Lung (tissue), 11 donors: ENCODE measurements at regions not wholly inside any gene's neighbourhood (a gene's known extent, or its start where the extent isn't known, plus 50 kb on each side); places are given as distances from the start of the nearest gene placed in this dataset.

ENCODE experiments used
- ATAC-seq: fragments of 200-7000 bp; cut with Tn5 transposase; one replicate; pipeline ENCODE4 v1.9.1; 2020; ENCODE audit warnings: moderate number of reproducible peaks; ENCODE audit not compliant: insufficient read depth, low FRiP score
- DNase-seq, 3 donors: peaks; one replicate each; pipeline ENCODE4 v3.0.0-alpha.2; 2013 to 2017
- H3K27ac ChIP-seq, 2 donors: one replicate each; pipeline ENCODE4 v1.5.1; 2013; ENCODE audit warnings: mild to moderate bottlenecking in 2 of 2, moderate library complexity in 2 of 2, control low read depth in 1 of 2, inconsistent platforms in 1 of 2, low read depth in 1 of 2, low read length in 1 of 2
- H3K27me3 ChIP-seq, 3 donors: one replicate each; pipeline ENCODE4 v1.5.1; 2013; ENCODE audit warnings: low read length in 2 of 3; ENCODE audit not compliant: control insufficient read depth in 3 of 3, insufficient read depth in 3 of 3
- H3K36me3 ChIP-seq, 4 donors: one replicate each; pipeline ENCODE4 v1.5.1; 2013; ENCODE audit warnings: low read length in 4 of 4, mild to moderate bottlenecking in 1 of 4, moderate library complexity in 1 of 4; ENCODE audit not compliant: control insufficient read depth in 4 of 4, insufficient read depth in 4 of 4
- H3K4me1 ChIP-seq, 5 donors: one replicate each; pipeline ENCODE4 v1.5.1; 2013; ENCODE audit warnings: low read length in 5 of 5, mild to moderate bottlenecking in 2 of 5, moderate library complexity in 1 of 5; ENCODE audit not compliant: control insufficient read depth in 5 of 5, insufficient read depth in 5 of 5
- H3K4me3 ChIP-seq: one replicate; pipeline ENCODE4 v1.5.1; 2013; ENCODE audit warnings: mild to moderate bottlenecking, control low read depth, moderate library complexity
- H3K9ac ChIP-seq, 2 donors: one replicate each; pipeline ENCODE4 v1.5.1; 2013; ENCODE audit warnings: low read length in 2 of 2, control low read depth in 1 of 2; ENCODE audit not compliant: insufficient read depth in 1 of 2
- H3K9me3 ChIP-seq, 4 donors: one replicate each; pipeline ENCODE4 v1.5.1; 2013; ENCODE audit warnings: low read length in 3 of 4, mild to moderate bottlenecking in 1 of 4, moderate library complexity in 1 of 4; ENCODE audit not compliant: control insufficient read depth in 4 of 4, insufficient read depth in 3 of 4
- CTCF ChIP-seq: IDR thresholded peaks from 2 replicates; pipeline ENCODE4 v1.5.1; 2012; ENCODE audit warnings: mild to moderate bottlenecking; ENCODE audit errors: control extremely low read depth, extremely low read depth
- WGBS, 2 donors: extraction: QIAGEN DNeasy Blood & Tissue Kit; methylation state at CpG; one replicate each; pipeline ENCODE4 v1.1.7; 2013; 5-methylcytosine and 5-hydroxymethylcytosine counted together
- donor health status: control.
- donor health status: control.
- donor health status: Bipolar disorder and iron deficiency.
- donor health status: healthy.
- donor health status: DM: yes; HTN: yes; CAD: no.

DNA sequence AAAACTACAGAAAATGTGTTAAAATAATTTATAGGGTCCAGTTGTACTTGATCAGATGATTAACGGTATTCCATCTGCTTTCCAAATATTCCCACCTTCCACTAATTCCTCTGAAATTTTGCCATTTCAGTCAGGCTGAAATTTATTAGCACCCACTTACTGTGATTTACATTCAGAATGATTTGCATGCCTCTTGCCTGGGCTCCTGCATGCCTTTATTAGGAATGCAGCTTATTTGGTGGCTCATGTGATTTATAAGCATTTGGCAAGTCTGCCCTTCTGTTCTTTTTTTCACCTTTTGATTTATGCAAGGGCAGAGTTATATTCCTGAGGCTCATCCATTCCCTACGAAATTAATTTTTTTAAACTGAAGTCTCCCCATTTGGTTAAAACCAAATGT lies 1594.5 kb upstream of the PIK3C3 start:
- H3K9ac ChIP-seq = no peak overlapping the region
- no peak for DNase-seq
- H3K4me1 ChIP-seq = no peaks in the 10 kb centered on the region
- no peaks in the 10 kb centered on the region for H3K9me3 ChIP-seq
- no peak for ATAC-seq
- no peak for TF ChIP-seq CTCF
- no peaks in the 10 kb centered on the region for H3K36me3 ChIP-seq
- H3K27ac ChIP-seq = no peak overlapping the region
- 76 to 89% methylated on average over 2 of the region's 2 CpGs for WGBS, 2 donors
- H3K4me3 ChIP-seq = no peak overlapping the region
- H3K27me3 ChIP-seq = no peaks in the 10 kb centered on the region

DNA sequence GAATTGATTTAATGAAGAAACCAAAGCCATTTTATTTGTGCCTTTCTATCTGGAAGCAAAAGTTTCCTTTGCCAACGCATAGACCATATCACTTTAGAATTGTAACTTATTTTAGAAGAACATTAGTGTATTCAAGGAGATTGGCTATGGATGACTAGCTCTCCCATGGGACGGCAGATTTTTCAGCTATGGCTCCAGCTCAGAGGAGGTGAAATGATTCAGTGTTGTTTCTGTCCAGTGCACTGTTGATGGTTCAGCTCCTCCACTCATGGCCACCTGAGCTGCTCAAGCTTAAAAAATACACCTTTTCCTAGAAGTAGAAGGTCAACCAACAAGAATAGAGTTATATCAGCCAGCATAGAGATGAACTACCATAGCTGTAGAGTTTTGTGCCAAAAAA lies 1597.5 kb upstream of the PIK3C3 start:
- no peak overlapping the region for H3K9ac ChIP-seq
- TF ChIP-seq CTCF = no peak
- H3K4me1 ChIP-seq = no peaks in the 10 kb centered on the region
- DNase-seq (no peak), ATAC-seq (no peak)
- H3K27me3 ChIP-seq = no peaks in the 10 kb centered on the region
- no peaks in the 10 kb centered on the region for H3K9me3 ChIP-seq
- 90 to 94% methylated on average over 2 of the region's 2 CpGs for WGBS, 2 donors
- H3K27ac ChIP-seq = no peak overlapping the region
- H3K36me3 ChIP-seq = no peaks in the 10 kb centered on the region
- no peak overlapping the region for H3K4me3 ChIP-seq

- no peaks in the 10 kb centered on the region for H3K27me3 ChIP-seq
- ATAC-seq = no peak
- H3K4me3 ChIP-seq = no peak overlapping the region
- no peak overlapping the region for H3K9ac ChIP-seq
- TF ChIP-seq CTCF = no peak
- H3K4me1 ChIP-seq = no peaks in the 10 kb centered on the region
- H3K27ac ChIP-seq = no peak overlapping the region
- DNase-seq = no peak
- H3K9me3 ChIP-seq = no peaks in the 10 kb centered on the region
- no peaks in the 10 kb centered on the region for H3K36me3 ChIP-seq
- WGBS, 2 donors = 79 to 80% methylated on average over 6 of the region's 6 CpGs
These were observed 1598.9 kb upstream of the PIK3C3 start for GRCh38 chr18:40356168-40356567.

DNA sequence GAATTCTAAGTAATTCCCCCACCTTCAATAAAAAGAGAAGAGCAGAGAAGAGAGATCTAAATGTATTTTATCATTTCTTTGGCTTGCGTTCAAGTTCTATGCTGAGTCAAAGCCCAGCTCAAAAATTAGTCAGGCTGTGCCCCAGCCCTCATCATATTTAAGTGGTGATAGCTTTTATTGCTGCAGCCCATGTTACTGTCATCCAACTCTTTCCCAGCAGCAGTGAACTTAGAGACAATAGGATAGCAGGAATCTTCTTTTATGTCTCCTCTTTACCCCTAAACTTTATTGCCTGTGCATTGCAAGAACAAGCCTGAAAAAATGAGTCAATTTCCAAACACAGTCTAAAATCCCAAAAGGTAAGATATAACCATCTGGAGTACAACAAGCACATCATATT lies 1599.3 kb upstream of the PIK3C3 start:
- 93 to 94% methylated on average over 1 of the region's 1 CpG for WGBS, 2 donors
- no peak overlapping the region for H3K27ac ChIP-seq
- no peak for ATAC-seq

More for the DNA sequence above, 1599.3 kb upstream of the PIK3C3 start:
- H3K9me3 ChIP-seq = no peaks in the 10 kb centered on the region
- no peak overlapping the region for H3K4me3 ChIP-seq
- no peak for DNase-seq
- no peaks in the 10 kb centered on the region for H3K36me3 ChIP-seq
- H3K27me3 ChIP-seq = no peaks in the 10 kb centered on the region
- no peak for TF ChIP-seq CTCF
- H3K9ac ChIP-seq = no peak overlapping the region
- H3K4me1 ChIP-seq = no peaks in the 10 kb centered on the region
